Uterus (tissue), 2 donors: ENCODE measurements at regions not wholly inside any gene's neighbourhood (a gene's known extent, or its start where the extent isn't known, plus 50 kb on each side); places are given as distances from the start of the nearest gene placed in this dataset.

Experiments used
- CTCF ChIP-seq, 4 experiments: fragments of 200-600 bp in 2 of 4; fragments of 450-650 bp in 2 of 4; sonication (generic) in 2 of 4; IDR thresholded peaks; one replicate each; pipeline ENCODE4 v1.5.1; 2016 to 2019; ENCODE audit warnings: antibody characterized with exemption in 4 of 4, mild to moderate bottlenecking in 2 of 4, moderate library complexity in 1 of 4
- POLR2A ChIP-seq, 2 donors: fragments of 450-650 bp; IDR thresholded peaks; one replicate each; pipeline ENCODE4 v1.6.1; 2016; ENCODE audit warnings: antibody characterized with exemption in 2 of 2, mild to moderate bottlenecking in 1 of 2, moderate library complexity in 1 of 2

- TF ChIP-seq CTCF (IDR thresholded peaks at IDR 0.05) (no peak), POLR2A (IDR thresholded peaks at IDR 0.05) (no peak)
These were observed 97.1 kb upstream of the HS3ST3A1 start for GRCh38 chr17:13698832-13699231.
